Right ventricle myocardium superior (tissue), 1 donor: ENCODE measurements at regions not wholly inside any gene's neighbourhood (a gene's known extent, or its start where the extent isn't known, plus 50 kb on each side); places are given as distances from the start of the nearest gene placed in this dataset.
A peak's percentile ranks its signal among the peaks of the same experiment; 100 is the strongest.

Source experiments
- ATAC-seq: fragments of 200-7000 bp; cut with Tn5 transposase; one replicate; pipeline ENCODE4 v1.9.1; 2020; ENCODE audit warnings: mild to moderate bottlenecking; ENCODE audit not compliant: poor library complexity
- DNase-seq: peaks from one replicate; pipeline ENCODE4 v3.0.0-alpha.2; 2020
- intact Hi-C: fragments of 100-400 bp; cut with DNase I; formaldehyde crosslinking; loops from one replicate; pipeline ENCODE4 v1.11.2; 2022
- donor health status: DM: no; HTN: yes; CAD: no; lungs with severe emphysema.

GRCh38 chr7:31192986-31193385, 140.9 kb downstream of the ADCYAP1R1 start:
- peak; percentile 64 for DNase-seq

GRCh38 chr7:31190906-31191305, 138.8 kb downstream of the ADCYAP1R1 start:
- DNase-seq = no peak
- intact Hi-C loops = no loop called here
- ATAC-seq = no peak

More at GRCh38 chr7:31192986-31193385, 140.9 kb downstream of the ADCYAP1R1 start:
- intact Hi-C loops = no loop called here
- peak; percentile 90 for ATAC-seq

- intact Hi-C loops = no loop called here
- no peak for DNase-seq
- ATAC-seq = no peak
Measured at GRCh38 chr7:31186202-31186601, 134.1 kb downstream of the ADCYAP1R1 start.

DNA sequence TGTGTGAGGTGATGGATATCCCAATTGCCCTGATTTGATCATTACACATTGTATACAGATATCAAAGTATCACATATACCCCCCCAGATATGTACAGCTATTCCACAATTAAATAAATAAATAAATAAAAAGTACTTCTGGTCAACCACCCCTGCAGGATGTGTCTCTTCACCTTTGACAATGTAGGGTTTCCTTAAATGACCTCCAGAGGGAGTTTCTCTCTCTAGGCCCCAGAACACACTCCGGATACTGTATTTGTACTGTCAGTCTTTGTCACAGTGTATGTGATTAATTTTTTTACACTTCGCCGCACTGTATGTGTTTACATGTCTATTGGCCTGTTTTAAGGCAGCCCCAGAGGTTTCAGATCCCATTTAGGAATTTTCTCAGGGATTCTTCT, 123.6 kb downstream of the ADCYAP1R1 start:
- ATAC-seq (no peak), DNase-seq (no peak)
- intact Hi-C loops = no loop called here

DNA sequence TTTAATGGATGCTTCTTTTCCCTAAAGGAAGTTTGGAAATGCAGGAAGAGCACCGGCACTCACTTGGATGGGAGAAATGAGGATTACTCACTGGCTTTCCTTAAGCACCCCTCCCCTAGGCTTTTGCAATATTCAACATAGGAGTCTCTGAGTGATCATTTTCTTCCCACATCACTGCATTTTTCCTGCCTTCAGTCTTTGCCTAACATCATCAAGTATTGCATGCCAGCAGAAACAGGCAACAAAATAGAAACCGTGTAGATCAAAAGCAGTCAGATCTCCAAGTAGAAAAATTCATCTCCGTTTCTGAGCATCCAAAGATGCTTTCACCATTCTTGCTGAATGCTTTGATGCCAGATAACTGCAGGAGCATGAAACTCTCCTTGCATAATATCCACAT, 119.9 kb downstream of the ADCYAP1R1 start:
- intact Hi-C loops = no loop called here

DNA sequence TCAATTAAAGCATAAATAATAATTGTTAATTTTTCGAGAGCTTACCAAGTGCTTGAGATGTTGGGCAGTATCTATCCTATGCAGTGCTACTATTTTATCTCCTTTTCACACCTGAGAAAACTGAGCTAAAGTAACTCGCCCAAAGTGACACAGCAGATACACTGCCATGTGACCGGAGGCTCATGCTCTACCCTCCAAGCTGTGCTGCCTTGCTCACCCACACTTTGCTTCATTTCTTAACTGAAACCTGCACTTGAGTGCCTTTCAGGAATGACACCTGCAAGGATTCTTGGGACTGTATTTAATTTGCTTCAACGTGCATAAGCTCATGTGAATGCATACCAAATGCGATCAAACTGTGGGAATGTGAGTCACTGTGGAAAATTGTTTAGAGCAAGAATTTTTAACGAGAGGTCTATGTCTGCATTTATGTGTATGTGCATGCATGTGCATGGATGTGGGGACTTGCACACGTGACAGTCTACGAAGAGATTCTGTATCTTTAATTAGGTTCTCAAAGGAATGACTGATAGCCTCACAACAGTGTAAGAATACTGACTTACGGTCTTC, 119.2 kb downstream of the ADCYAP1R1 start:
- intact Hi-C loops = no loop called here
- no peak for DNase-seq
- no peak for ATAC-seq

More for the DNA sequence above, 119.9 kb downstream of the ADCYAP1R1 start:
- ATAC-seq (no peak), DNase-seq (no peak)
